ENCODE measurements at regions not wholly inside any gene's neighbourhood (a gene's known extent, or its start where the extent isn't known, plus 50 kb on each side); places are given as distances from the start of the nearest gene placed in this dataset.

DNA sequence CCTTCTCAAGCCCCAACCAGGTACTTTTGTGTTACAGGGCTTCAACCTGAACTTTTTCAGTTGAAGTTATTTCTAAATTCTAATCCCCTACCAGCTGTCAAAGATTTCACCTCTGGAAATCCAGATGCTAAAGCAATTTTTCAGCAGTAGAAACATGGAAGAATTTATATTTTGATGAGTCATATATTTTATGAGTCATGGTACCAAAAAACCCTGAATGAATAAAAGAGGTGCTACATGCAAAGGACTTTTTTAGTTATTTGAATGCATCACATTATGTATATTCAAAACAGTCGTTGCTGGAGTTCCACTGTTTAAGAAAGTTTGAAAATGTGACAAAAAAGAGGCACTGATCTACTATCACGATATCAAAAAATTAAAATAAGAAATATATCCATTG lies 96.0 kb upstream of the ZNF385D start:
- no peak for TF ChIP-seq POLR2A (IDR thresholded peaks at IDR 0.05)
- TF ChIP-seq, protein P1, sequence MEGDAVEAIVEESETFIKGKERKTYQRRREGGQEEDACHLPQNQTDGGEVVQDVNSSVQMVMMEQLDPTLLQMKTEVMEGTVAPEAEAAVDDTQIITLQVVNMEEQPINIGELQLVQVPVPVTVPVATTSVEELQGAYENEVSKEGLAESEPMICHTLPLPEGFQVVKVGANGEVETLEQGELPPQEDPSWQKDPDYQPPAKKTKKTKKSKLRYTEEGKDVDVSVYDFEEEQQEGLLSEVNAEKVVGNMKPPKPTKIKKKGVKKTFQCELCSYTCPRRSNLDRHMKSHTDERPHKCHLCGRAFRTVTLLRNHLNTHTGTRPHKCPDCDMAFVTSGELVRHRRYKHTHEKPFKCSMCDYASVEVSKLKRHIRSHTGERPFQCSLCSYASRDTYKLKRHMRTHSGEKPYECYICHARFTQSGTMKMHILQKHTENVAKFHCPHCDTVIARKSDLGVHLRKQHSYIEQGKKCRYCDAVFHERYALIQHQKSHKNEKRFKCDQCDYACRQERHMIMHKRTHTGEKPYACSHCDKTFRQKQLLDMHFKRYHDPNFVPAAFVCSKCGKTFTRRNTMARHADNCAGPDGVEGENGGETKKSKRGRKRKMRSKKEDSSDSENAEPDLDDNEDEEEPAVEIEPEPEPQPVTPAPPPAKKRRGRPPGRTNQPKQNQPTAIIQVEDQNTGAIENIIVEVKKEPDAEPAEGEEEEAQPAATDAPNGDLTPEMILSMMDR (IDR thresholded peaks at IDR 0.05): no peak
